ENCODE measurements at regions not wholly inside any gene's neighbourhood (a gene's known extent, or its start where the extent isn't known, plus 50 kb on each side); places are given as distances from the start of the nearest gene placed in this dataset.

GRCh38 chr20:56945057-56945456, 316.0 kb downstream of the TFAP2C start:
- TF ChIP-seq CTCF (IDR thresholded peaks at IDR 0.05) (no peak), EZH2 (IDR thresholded peaks at IDR 0.05) (no peak), EZH2phosphoT487 (IDR thresholded peaks at IDR 0.05) (no peak)
